ENCODE measurements at regions not wholly inside any gene's neighbourhood (a gene's known extent, or its start where the extent isn't known, plus 50 kb on each side); places are given as distances from the start of the nearest gene placed in this dataset.

- Histone ChIP-seq H3K56ac (ENCODE audit: extremely low read depth, insufficient read depth, low read length) (peak overlapping the region; percentile 63), H3K4me2 (ENCODE audit: low read depth, low read length) (peak overlapping the region; percentile 2; the same call in 1 of the 2 replicates), H3K9me3 (ENCODE audit: control insufficient read depth, insufficient read depth, low read length) (no peaks in the 10 kb centered on the region), H3K9ac (ENCODE audit: low read depth, low read length) (peak overlapping the region; percentile 66), H2BK20ac (ENCODE audit: low read depth, low read length) (peak overlapping the region; percentile 96), H2BK15ac (ENCODE audit: low read depth, low read length) (peak overlapping the region; percentile 90; the same call in 2 of the 3 replicates), H3K4me1 (ENCODE audit: control insufficient read depth, insufficient read depth, low read length) (peaks cover 40% of the 10 kb centered on the region), H3K4me3 (ENCODE audit: insufficient read depth, low read depth, low read length) (no peak overlapping the region), H2BK120ac (ENCODE audit: low read depth, low read length) (peak overlapping the region; percentile 98), H3K9me1 (ENCODE audit: insufficient read depth, low read length) (peaks cover 24% of the 10 kb centered on the region), H3K27ac (ENCODE audit: insufficient read depth, low read length) (peak overlapping the region; percentile 93), H4K91ac (ENCODE audit: insufficient read depth, low read depth, low read length) (peak overlapping the region; percentile 95), H2AK5ac (ENCODE audit: low read depth, low read length) (peak overlapping the region; percentile 71), H3K18ac (ENCODE audit: low read depth, low read length) (peak overlapping the region; percentile 89), H2BK5ac (ENCODE audit: low read depth, low read length, poor library complexity, severe bottlenecking) (peak overlapping the region; percentile 86), H3K14ac (replicated peaks; ENCODE audit: low read depth, low read length) (peak overlapping the region; percentile 96), H4K5ac (ENCODE audit: low read depth, low read length) (peak overlapping the region; percentile 69), H2AK9ac (replicated peaks; ENCODE audit: low read depth, low read length, poor library complexity) (peak overlapping the region; percentile 17), H3K27me3 (ENCODE audit: control insufficient read depth, insufficient read depth, low read length) (no peaks in the 10 kb centered on the region), H3K36me3 (ENCODE audit: control insufficient read depth, insufficient read depth, low read length) (no peaks in the 10 kb centered on the region), H4K20me1 (ENCODE audit: insufficient read depth, low read length) (0 out of 2 replicates have a peak, but pooled peaks cover 3% of the 10 kb centered on the region), H3K23ac (ENCODE audit: low read depth, low read length) (peak overlapping the region; percentile 95), H3K4ac (ENCODE audit: low read depth, low read length) (peak overlapping the region; percentile 97), H3K79me1 (ENCODE audit: low read depth in 1 of 2, low read length in 2 of 2) (no peaks in the 10 kb centered on the region), H2AFZ (replicated peaks; ENCODE audit: low read length, poor library complexity) (peak overlapping the region; percentile 82), H4K8ac (ENCODE audit: low read depth in 2 of 2, low read length in 2 of 2) (peak overlapping the region; percentile 57 to 95)
- CTCF ChIA-PET, result interaction anchor here (1.2 to 1.4 kb wide), 2 partner anchors 11 to 242 kb away, joined by 3 read pairs; no protein-coding TSS in a partner anchor
- 22% methylated on average over 8 of the region's 9 CpGs; no CpG with 5 or more reads in 1 of the 2 experiments for WGBS, 2 experiments (ENCODE audit: extremely low coverage in 2 of 2, insufficient read length in 1 of 2)
- intact Hi-C loops (cut with micrococcal nuclease) (loop anchor here (1.0 to 10.0 kb wide), 8 partner anchors 20 to 568 kb away; partner anchors contain the start of genes CKS2, SECISBP2 and SHC3), in situ Hi-C loops (cut with MboI; ENCODE audit: low sequenced_read_pairs) (no loop called here), dilution Hi-C loops (cut with HindIII; ENCODE audit: low sequenced_read_pairs, unreplicated experiment) (no loop called here)
- no TSS peak for BruUV-seq (replicated peaks)
- ATAC-seq (ENCODE audit: low read depth) (peak; percentile 8), DNase-seq (no peak)
- POLR2A ChIA-PET (ENCODE audit: unreplicated experiment), result interaction anchor here (0.5 kb wide), 1 partner anchor 67 kb away, joined by 6 read pairs; no protein-coding TSS in a partner anchor
- no peak for TF ChIP-seq FOS (IDR thresholded peaks at IDR 0.05; ENCODE audit: low read depth, low read length)
- TF ChIP-seq MXI1 (IDR thresholded peaks at IDR 0.05; ENCODE audit: borderline replicate concordance, low read depth, low read length), result 0 out of 2 replicates have a peak, but pooled peaks have one; percentile 16
These were observed 211.9 kb downstream of the NXNL2 start for GRCh38 chr9:88746743-88747398.

Measured in IMR-90 (cell line).